Suprapubic skin (tissue), 3 donors: ENCODE measurements at regions not wholly inside any gene's neighbourhood (a gene's known extent, or its start where the extent isn't known, plus 50 kb on each side); places are given as distances from the start of the nearest gene placed in this dataset.

ENCODE experiments used
- CTCF ChIP-seq, 2 donors: fragments of 200-600 bp in 1 of 2; fragments of 450-650 bp in 1 of 2; sonication (generic) in 1 of 2; IDR thresholded peaks; one replicate each; pipeline ENCODE4 v1.5.1; 2016 to 2019; ENCODE audit warnings: antibody characterized with exemption in 2 of 2, mild to moderate bottlenecking in 1 of 2, moderate library complexity in 1 of 2
- POLR2A ChIP-seq, 2 donors: fragments of 450-650 bp; IDR thresholded peaks; one replicate each; pipeline ENCODE4 v1.6.1; 2017; ENCODE audit warnings: antibody characterized with exemption in 2 of 2, mild to moderate bottlenecking in 2 of 2, moderate library complexity in 2 of 2

GRCh38 chr1:59144959-59145358 lies 151.9 kb upstream of the FGGY start:
- TF ChIP-seq POLR2A (IDR thresholded peaks at IDR 0.05), result no peak
- no peak for TF ChIP-seq CTCF (IDR thresholded peaks at IDR 0.05)
